Upper lobe of left lung (tissue), 6 donors: ENCODE measurements at regions not wholly inside any gene's neighbourhood (a gene's known extent, or its start where the extent isn't known, plus 50 kb on each side); places are given as distances from the start of the nearest gene placed in this dataset.
"Not testable (repeated sequence)": the region's sequence is repeated elsewhere in the genome, so short reads cannot be mapped to it uniquely, and the experiment has no call there.

Experiments used
- ATAC-seq, 2 donors: fragments of 200-7000 bp; cut with Tn5 transposase; one replicate each; pipeline ENCODE4 v1.9.1; 2022; ENCODE audit warnings: mild to moderate bottlenecking in 2 of 2, moderate library complexity in 2 of 2; ENCODE audit not compliant: low FRiP score in 2 of 2
- DNase-seq, 2 donors: peaks; one replicate each; pipeline ENCODE4 v3.0.0-alpha.2; 2019 to 2020
- H3K27ac ChIP-seq, 4 donors: fragments of 200-600 bp; sonication (generic); one replicate each; pipeline ENCODE4 v1.5.1; 2016 to 2019
- H3K27me3 ChIP-seq, 4 donors: fragments of 200-600 bp; sonication (generic); one replicate each; pipeline ENCODE4 v1.5.1; 2017 to 2019
- H3K36me3 ChIP-seq, 4 donors: fragments of 200-600 bp; sonication (generic); one replicate each; pipeline ENCODE4 v1.5.1; 2016 to 2019
- H3K4me1 ChIP-seq, 4 donors: fragments of 200-600 bp; sonication (generic); one replicate each; pipeline ENCODE4 v1.5.1; 2018 to 2019
- H3K4me3 ChIP-seq, 4 donors: fragments of 200-600 bp; sonication (generic); one replicate each; pipeline ENCODE4 v1.5.1; 2017 to 2019; ENCODE audit warnings: mild to moderate bottlenecking in 2 of 4, moderate library complexity in 1 of 4
- H3K9me3 ChIP-seq, 4 donors: fragments of 200-600 bp; sonication (generic); one replicate each; pipeline ENCODE4 v1.5.1; 2018 to 2019
- CTCF ChIP-seq, 6 experiments: fragments of 450-650 bp in 4 of 6; fragments of 200-600 bp in 2 of 6; sonication (generic) in 2 of 6; IDR thresholded peaks; one replicate each; pipeline ENCODE4 v1.5.1; 2016 to 2019; ENCODE audit warnings: antibody characterized with exemption in 6 of 6
- EP300 ChIP-seq, 4 donors: sonication (generic); formaldehyde crosslinking; IDR thresholded peaks; one replicate each; pipeline ENCODE4 v1.5.1; 2017; ENCODE audit warnings: antibody characterized with exemption in 4 of 4, control low read depth in 2 of 4
- POLR2A ChIP-seq, 4 donors: fragments of 450-650 bp; IDR thresholded peaks; one replicate each; pipeline ENCODE4 v1.5.1; 2016 to 2017; ENCODE audit warnings: antibody characterized with exemption in 4 of 4, mild to moderate bottlenecking in 2 of 4
- POLR2AphosphoS5 ChIP-seq, 2 donors: sonication (generic); formaldehyde crosslinking; IDR thresholded peaks; one replicate each; pipeline ENCODE4 v1.5.1; 2017; ENCODE audit warnings: antibody characterized with exemption in 2 of 2
- WGBS, 2 donors: methylation state at CpG; one replicate each; pipeline ENCODE4 v1.1.5; 2017 to 2018; 5-methylcytosine and 5-hydroxymethylcytosine counted together
- donor health status: DM: no; HTN: no; CAD: no; lungs with moderate emphysema.
- donor health status: DM: no; HTN: yes; CAD: no; lungs with severe emphysema.

DNA sequence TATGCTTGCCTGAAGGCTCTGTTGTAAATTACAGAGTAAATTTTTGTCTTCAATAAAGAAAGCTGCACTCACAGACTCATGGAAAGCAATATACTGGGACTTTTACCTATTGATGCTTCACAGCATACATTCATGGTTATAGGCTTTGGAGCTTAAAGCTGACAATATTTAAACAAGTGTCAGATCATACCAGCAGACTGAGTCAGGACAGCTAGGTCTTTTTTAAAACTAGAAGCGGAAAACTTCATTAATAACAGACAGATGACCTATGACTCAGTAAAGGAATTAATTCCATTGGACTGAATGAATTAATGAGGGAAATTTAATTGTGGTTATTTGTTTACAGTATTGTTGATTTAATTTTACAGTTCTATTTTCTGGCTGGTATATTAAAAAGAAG, 165.8 kb upstream of the DGKB start:
- no peak overlapping the region for H3K27ac ChIP-seq
- TF ChIP-seq POLR2A (IDR thresholded peaks at IDR 0.05), result no peak
- TF ChIP-seq CTCF (IDR thresholded peaks at IDR 0.05), result no peak
- no peak for TF ChIP-seq EP300 (IDR thresholded peaks at IDR 0.05)
- TF ChIP-seq POLR2AphosphoS5 (IDR thresholded peaks at IDR 0.05), result no peak
- H3K9me3 ChIP-seq, result no peaks in the 10 kb centered on the region
- no peaks in the 10 kb centered on the region for H3K4me1 ChIP-seq
- no peak for DNase-seq
- H3K27me3 ChIP-seq, result no peaks in the 10 kb centered on the region
- H3K4me3 ChIP-seq, result no peak overlapping the region
- WGBS, 2 donors, result 94% methylated on average over 1 of the region's 1 CpG
- ATAC-seq, result no peak
- H3K36me3 ChIP-seq, result no peaks in the 10 kb centered on the region

DNA sequence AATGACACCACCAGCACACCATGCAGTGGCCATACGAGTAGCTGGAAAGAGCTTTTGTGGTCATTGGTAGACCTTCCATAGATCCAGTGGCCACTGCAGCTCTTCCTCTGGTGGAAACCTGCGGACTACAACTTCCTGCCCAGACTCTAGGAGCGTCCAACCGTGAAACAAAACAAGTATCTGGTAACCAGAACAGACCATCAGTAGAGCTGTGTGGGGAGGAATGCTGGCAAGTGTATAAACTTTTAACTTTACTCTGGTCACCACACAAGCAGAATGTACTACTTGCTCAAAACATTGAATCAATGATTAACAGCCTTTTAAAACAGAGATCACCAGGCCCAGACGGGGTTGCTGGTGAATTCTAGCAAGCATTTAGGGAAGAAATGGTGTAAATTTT, 154.7 kb upstream of the DGKB start:
- Histone ChIP-seq H3K4me3 (no peak overlapping the region), H3K27ac (no peak overlapping the region), H3K9me3 (no peaks in the 10 kb centered on the region), H3K4me1 (no peaks in the 10 kb centered on the region), H3K27me3 (no peaks in the 10 kb centered on the region), H3K36me3 (no peaks in the 10 kb centered on the region)
- DNase-seq (no peak), ATAC-seq (no peak)
- WGBS, 2 donors, result 75 to 86% methylated on average over 5 of the region's 5 CpGs
- TF ChIP-seq CTCF (IDR thresholded peaks at IDR 0.05) (no peak), POLR2AphosphoS5 (IDR thresholded peaks at IDR 0.05) (no peak), EP300 (IDR thresholded peaks at IDR 0.05) (no peak), POLR2A (IDR thresholded peaks at IDR 0.05) (no peak)

DNA sequence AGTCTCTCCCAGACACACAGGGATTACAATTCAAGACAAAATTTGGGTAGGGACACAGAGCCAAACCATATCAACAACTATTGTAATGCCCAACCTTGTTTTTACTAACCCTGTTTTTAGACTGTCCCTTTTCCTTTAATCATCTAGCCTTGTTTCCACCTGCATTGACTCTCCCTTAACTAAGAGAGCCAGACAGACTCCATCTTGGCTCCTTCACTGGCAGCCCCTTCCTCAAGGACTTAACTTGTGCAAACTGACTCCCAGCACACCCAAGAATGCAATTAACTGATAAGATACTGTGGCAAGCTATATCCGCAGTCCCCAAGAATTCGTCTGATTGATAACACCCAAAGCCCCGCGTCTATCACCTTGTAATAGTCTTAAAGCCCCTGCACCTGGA, 151.8 kb upstream of the DGKB start:
- ATAC-seq, H3K9me3 ChIP-seq, H3K27ac ChIP-seq, H3K4me3 ChIP-seq, DNase-seq, H3K4me1 ChIP-seq, H3K27me3 ChIP-seq, H3K36me3 ChIP-seq: not testable (repeated sequence)
- WGBS, 2 donors, result 40 to 49% methylated on average over 4 of the region's 4 CpGs

DNA sequence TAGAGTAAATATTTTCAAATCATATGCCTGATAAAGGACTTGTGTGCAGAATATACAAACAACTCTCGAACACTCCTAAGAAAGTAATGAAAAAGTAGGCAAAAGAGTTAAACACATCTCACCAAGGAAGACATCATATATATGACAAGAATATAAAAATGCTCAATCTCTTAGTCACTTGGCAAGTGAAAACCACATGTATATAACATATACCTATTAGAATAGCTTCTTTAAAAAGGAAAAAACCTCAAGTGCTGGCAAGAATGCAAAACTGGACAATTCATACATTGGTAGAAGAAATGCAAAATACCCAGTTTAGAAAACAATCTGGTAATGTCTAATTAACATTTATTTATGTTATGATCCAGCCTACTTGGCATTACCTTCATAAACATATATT, 146.6 kb upstream of the DGKB start:
- WGBS, 2 donors, result 85 to 88% methylated on average over 1 of the region's 1 CpG

GRCh38 chr7:15046861-15047260, 144.3 kb upstream of the DGKB start:
- Histone ChIP-seq H3K36me3 (no peaks in the 10 kb centered on the region), H3K4me1 (no peaks in the 10 kb centered on the region), H3K27ac (no peak overlapping the region), H3K4me3 (no peak overlapping the region), H3K9me3 (no peaks in the 10 kb centered on the region), H3K27me3 (no peaks in the 10 kb centered on the region)
- no peak for TF ChIP-seq POLR2A (IDR thresholded peaks at IDR 0.05)
- TF ChIP-seq POLR2AphosphoS5 (IDR thresholded peaks at IDR 0.05), result no peak
- no peak for TF ChIP-seq EP300 (IDR thresholded peaks at IDR 0.05)
- TF ChIP-seq CTCF (IDR thresholded peaks at IDR 0.05), result no peak
- DNase-seq, result no peak
- no peak for ATAC-seq
- WGBS, 2 donors, result 58 to 62% methylated on average over 2 of the region's 2 CpGs

More for the DNA sequence above, 146.6 kb upstream of the DGKB start:
- ATAC-seq (no peak), DNase-seq (no peak)
- TF ChIP-seq POLR2AphosphoS5 (IDR thresholded peaks at IDR 0.05) (no peak), POLR2A (IDR thresholded peaks at IDR 0.05) (no peak), CTCF (IDR thresholded peaks at IDR 0.05) (no peak), EP300 (IDR thresholded peaks at IDR 0.05) (no peak)
- Histone ChIP-seq H3K4me1 (no peaks in the 10 kb centered on the region), H3K9me3 (no peaks in the 10 kb centered on the region), H3K4me3 (no peak overlapping the region), H3K36me3 (no peaks in the 10 kb centered on the region), H3K27ac (no peak overlapping the region), H3K27me3 (no peaks in the 10 kb centered on the region)
